Vagina (tissue), 2 donors: ENCODE measurements at regions not wholly inside any gene's neighbourhood (a gene's known extent, or its start where the extent isn't known, plus 50 kb on each side); places are given as distances from the start of the nearest gene placed in this dataset.

Experiments used
- DNase-seq, 2 donors: peaks; one replicate each; pipeline ENCODE4 v3.0.0-alpha.2; 2017; ENCODE audit errors: extremely low spot score in 2 of 2
- H3K27ac ChIP-seq: fragments of 200-600 bp; sonication (generic); one replicate; pipeline ENCODE4 v1.5.1; 2019
- H3K27me3 ChIP-seq: fragments of 200-600 bp; sonication (generic); one replicate; pipeline ENCODE4 v1.5.1; 2019
- H3K36me3 ChIP-seq, 2 donors: fragments of 200-600 bp; sonication (generic); one replicate each; pipeline ENCODE4 v1.5.1; 2017 to 2019
- H3K4me1 ChIP-seq: fragments of 200-600 bp; sonication (generic); one replicate; pipeline ENCODE4 v1.5.1; 2019
- H3K4me3 ChIP-seq, 2 donors: fragments of 200-600 bp; sonication (generic); 1 replicate in 1 of 2; 2 replicates in 1 of 2; pipeline ENCODE4 v1.5.1; 2016 to 2019
- H3K9me3 ChIP-seq: fragments of 200-600 bp; sonication (generic); one replicate; pipeline ENCODE4 v1.5.1; 2019
- POLR2A ChIP-seq, 2 donors: fragments of 450-650 bp; IDR thresholded peaks; one replicate each; pipeline ENCODE4 v1.6.1; 2017; ENCODE audit warnings: antibody characterized with exemption in 2 of 2, mild to moderate bottlenecking in 2 of 2, moderate library complexity in 2 of 2
- POLR2AphosphoS5 ChIP-seq, 2 donors: sonication (generic); formaldehyde crosslinking; IDR thresholded peaks; one replicate each; pipeline ENCODE4 v1.9.0; 2017; ENCODE audit warnings: antibody characterized with exemption in 2 of 2, mild to moderate bottlenecking in 2 of 2, low read depth in 1 of 2; ENCODE audit not compliant: insufficient read depth in 1 of 2
- intact Hi-C: fragments of 100-400 bp; cut with DNase I; formaldehyde crosslinking; loops from one replicate; pipeline ENCODE4 v1.15.1; 2023
- TF ChIP-seq, protein P1 (sequence below), 3 experiments: fragments of 450-650 bp in 2 of 3; fragments of 200-600 bp in 1 of 3; sonication (generic) in 1 of 3; IDR thresholded peaks; one replicate each; pipeline ENCODE4 v1.5.1; 2017 to 2019; ENCODE audit warnings: antibody characterized with exemption in 3 of 3, mild to moderate bottlenecking in 2 of 3, moderate library complexity in 2 of 3

DNA sequence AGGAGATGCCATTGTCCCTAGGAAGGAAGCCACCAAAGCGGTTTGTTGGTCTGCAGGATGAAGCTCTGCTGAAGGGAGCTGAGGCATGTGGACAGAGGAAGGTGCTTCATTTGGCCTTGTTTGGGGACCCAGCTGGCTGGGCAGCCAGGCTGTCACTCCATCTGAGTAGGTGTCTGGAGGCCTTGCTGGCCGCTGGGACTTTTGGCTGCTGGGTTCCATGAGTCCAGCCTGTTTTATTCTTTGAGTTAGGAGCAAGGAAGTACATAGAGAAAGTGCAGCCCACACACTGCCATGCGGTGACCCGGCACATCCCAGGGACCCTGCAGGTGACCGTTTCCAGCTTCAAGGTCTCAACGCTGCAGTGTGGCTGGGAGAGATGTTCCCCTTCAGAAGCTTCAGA is 251.2 kb upstream of the IRX4 start:
- intact Hi-C loops: no loop called here

DNA sequence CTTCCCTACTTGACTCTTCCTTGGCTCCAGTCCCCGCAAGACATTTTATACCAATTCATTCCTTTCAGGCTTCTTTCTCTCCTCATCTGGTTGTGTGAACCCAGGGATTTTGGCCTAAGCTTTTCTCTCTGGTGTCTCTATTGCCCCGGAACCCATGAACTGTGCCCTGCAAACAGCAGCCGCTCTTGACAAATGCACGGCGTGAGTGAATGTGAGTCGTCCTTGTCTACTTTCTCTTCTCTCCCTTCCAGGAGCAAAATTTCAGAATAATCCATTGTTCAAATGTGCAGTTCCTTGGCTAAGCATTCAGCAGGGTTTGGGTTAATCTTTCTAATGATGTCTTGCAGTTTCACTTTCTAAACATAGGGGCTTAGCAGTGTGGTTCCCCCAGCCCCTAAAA is 250.4 kb upstream of the IRX4 start:
- H3K9me3 ChIP-seq: no peaks in the 10 kb centered on the region
- intact Hi-C loops: no loop called here
- no peak overlapping the region for H3K27ac ChIP-seq
- no peak for DNase-seq
- TF ChIP-seq POLR2AphosphoS5 (IDR thresholded peaks at IDR 0.05; ENCODE audit: insufficient read depth in 1 of 2, low read depth in 1 of 2) (no peak), POLR2A (IDR thresholded peaks at IDR 0.05) (no peak)
- TF ChIP-seq, protein P1, sequence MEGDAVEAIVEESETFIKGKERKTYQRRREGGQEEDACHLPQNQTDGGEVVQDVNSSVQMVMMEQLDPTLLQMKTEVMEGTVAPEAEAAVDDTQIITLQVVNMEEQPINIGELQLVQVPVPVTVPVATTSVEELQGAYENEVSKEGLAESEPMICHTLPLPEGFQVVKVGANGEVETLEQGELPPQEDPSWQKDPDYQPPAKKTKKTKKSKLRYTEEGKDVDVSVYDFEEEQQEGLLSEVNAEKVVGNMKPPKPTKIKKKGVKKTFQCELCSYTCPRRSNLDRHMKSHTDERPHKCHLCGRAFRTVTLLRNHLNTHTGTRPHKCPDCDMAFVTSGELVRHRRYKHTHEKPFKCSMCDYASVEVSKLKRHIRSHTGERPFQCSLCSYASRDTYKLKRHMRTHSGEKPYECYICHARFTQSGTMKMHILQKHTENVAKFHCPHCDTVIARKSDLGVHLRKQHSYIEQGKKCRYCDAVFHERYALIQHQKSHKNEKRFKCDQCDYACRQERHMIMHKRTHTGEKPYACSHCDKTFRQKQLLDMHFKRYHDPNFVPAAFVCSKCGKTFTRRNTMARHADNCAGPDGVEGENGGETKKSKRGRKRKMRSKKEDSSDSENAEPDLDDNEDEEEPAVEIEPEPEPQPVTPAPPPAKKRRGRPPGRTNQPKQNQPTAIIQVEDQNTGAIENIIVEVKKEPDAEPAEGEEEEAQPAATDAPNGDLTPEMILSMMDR (IDR thresholded peaks at IDR 0.05): no peak
- H3K4me1 ChIP-seq: no peaks in the 10 kb centered on the region
- H3K36me3 ChIP-seq: no peaks in the 10 kb centered on the region
- H3K4me3 ChIP-seq: no peak overlapping the region
- no peaks in the 10 kb centered on the region for H3K27me3 ChIP-seq

More for the DNA sequence above, 251.2 kb upstream of the IRX4 start:
- no peaks in the 10 kb centered on the region for H3K9me3 ChIP-seq
- no peak for DNase-seq
- H3K27ac ChIP-seq: no peak overlapping the region
- TF ChIP-seq, protein P1 (IDR thresholded peaks at IDR 0.05): no peak
- TF ChIP-seq POLR2A (IDR thresholded peaks at IDR 0.05): no peak
- no peak for TF ChIP-seq POLR2AphosphoS5 (IDR thresholded peaks at IDR 0.05; ENCODE audit: insufficient read depth in 1 of 2, low read depth in 1 of 2)
- no peaks in the 10 kb centered on the region for H3K36me3 ChIP-seq
- no peaks in the 10 kb centered on the region for H3K27me3 ChIP-seq
- no peaks in the 10 kb centered on the region for H3K4me1 ChIP-seq
- H3K4me3 ChIP-seq: no peak overlapping the region

DNA sequence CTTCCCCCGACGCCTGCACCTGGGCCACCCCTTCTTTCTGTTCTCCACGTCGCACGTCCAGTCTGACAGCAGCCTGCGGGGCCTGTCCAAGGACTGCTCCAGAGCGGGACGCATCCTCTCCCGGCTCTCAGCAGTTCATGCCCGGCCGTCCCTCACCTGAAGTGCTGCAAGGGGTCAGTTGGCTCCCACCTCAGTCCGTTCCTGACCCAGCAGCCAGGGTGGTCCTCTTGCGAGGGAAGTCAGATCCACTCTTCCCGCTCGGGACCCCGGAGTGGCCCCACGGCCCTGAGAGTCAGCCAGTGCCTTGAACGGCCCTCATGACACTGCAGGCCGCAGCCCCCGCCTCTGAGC is 249.7 kb upstream of the IRX4 start:
- intact Hi-C loops: no loop called here
- Histone ChIP-seq H3K27me3 (no peaks in the 10 kb centered on the region), H3K4me1 (no peaks in the 10 kb centered on the region), H3K4me3 (no peak overlapping the region), H3K9me3 (no peaks in the 10 kb centered on the region), H3K27ac (no peak overlapping the region), H3K36me3 (no peaks in the 10 kb centered on the region)
- DNase-seq: peak in 1 of 2 donors; percentile 93
- TF ChIP-seq POLR2A (IDR thresholded peaks at IDR 0.05) (no peak), POLR2AphosphoS5 (IDR thresholded peaks at IDR 0.05; ENCODE audit: insufficient read depth in 1 of 2, low read depth in 1 of 2) (no peak)
- TF ChIP-seq, protein P1 (IDR thresholded peaks at IDR 0.05): no peak

DNA sequence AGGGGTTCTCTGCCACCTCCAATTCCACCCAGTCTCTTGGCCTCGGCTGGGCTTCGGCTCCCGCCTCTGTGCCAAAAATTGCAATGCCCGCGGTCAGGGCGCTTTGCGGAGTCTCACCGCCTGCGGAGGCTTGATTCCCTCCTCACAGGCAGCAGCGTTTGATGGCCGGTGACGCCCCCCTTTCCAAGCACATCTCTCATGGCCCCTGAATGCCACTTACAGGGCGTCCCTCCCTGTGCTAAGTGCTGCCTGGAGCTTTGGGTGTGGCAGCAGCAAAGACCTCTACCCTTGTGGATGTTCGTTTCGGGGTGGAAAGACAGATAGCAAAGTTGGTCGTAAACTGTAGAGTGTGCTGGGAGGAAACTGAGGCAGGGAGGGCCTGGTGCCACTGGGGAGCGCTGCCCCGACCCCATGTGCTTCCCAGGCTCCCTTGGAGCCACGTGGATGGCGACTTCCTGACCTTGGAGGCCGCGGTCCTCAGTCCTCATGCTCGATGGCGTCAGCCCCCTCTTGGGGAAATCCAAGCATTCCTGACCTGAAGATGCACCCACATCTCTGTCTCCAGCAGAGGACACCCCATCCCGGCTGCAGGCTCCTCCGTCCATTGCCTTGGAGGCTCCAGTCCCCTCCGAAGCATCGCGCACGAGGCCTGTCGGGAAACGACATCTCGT is 249.2 kb upstream of the IRX4 start:
- no peak overlapping the region for H3K27ac ChIP-seq
- no peaks in the 10 kb centered on the region for H3K36me3 ChIP-seq
- TF ChIP-seq, protein P1 (IDR thresholded peaks at IDR 0.05): no peak
- TF ChIP-seq POLR2A (IDR thresholded peaks at IDR 0.05): no peak
- H3K4me1 ChIP-seq: no peaks in the 10 kb centered on the region
- no peak overlapping the region for H3K4me3 ChIP-seq
- DNase-seq: peak in 1 of 2 donors; percentile 61
- H3K27me3 ChIP-seq: no peaks in the 10 kb centered on the region
- intact Hi-C loops: no loop called here
- no peaks in the 10 kb centered on the region for H3K9me3 ChIP-seq

DNA sequence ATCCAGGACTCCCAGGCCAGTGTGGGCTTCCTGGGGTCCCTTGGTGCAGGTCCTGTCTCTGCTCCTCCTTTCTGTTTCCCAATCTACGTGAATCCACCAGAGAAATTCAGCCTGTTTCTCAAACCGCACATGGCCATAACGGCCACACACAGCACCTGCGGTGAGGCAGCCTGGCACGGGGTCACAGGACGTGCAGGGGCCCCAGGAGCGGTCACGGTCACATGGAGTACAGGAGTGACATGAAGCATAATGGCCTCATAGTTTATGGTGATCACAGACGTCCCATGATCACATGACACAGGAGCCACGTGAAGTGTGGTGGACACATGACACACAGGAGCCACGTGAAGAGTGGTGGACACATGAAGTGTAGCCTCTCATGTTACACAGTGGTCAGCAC is 248.5 kb upstream of the IRX4 start:
- Histone ChIP-seq H3K36me3 (no peaks in the 10 kb centered on the region), H3K27ac (no peak overlapping the region), H3K4me1 (no peaks in the 10 kb centered on the region), H3K27me3 (no peaks in the 10 kb centered on the region), H3K9me3 (no peaks in the 10 kb centered on the region), H3K4me3 (no peak overlapping the region)
- DNase-seq: peak in 1 of 2 donors; percentile 64
- intact Hi-C loops: no loop called here
- TF ChIP-seq, protein P1 (IDR thresholded peaks at IDR 0.05): no peak
- TF ChIP-seq POLR2AphosphoS5 (IDR thresholded peaks at IDR 0.05; ENCODE audit: insufficient read depth in 1 of 2, low read depth in 1 of 2) (no peak), POLR2A (IDR thresholded peaks at IDR 0.05) (no peak)
